ENCODE measurements at regions not wholly inside any gene's neighbourhood (a gene's known extent, or its start where the extent isn't known, plus 50 kb on each side); places are given as distances from the start of the nearest gene placed in this dataset.
"Not testable (repeated sequence)": the region's sequence is repeated elsewhere in the genome, so short reads cannot be mapped to it uniquely, and the experiment has no call there.

DNA sequence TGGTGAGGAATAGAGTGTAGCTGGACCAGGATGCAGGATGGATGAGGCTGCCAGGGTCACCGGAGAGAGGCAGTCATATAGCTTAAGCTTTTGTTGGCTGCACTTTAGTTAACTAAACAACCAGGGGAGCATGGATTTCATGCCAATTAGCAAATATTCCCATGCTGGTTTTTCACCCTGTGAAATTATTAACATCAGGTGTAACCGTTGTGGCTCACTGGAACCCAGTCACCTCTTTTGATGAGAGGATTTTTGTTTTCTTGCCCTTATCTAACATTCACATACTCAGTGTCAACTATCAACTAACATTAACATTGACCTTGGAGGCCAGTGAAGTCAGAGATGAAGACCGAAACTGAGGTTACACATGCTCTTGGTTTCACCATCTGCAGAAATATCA, 97.2 kb upstream of the BASP1 start:
- Histone ChIP-seq H3K27ac (ENCODE audit: insufficient read depth, low read depth, low read length, poor library complexity, severe bottlenecking) (no peak overlapping the region), H3K9me3 (ENCODE audit: control insufficient read depth, low read length) (no peaks in the 10 kb centered on the region), H3K4me1 (ENCODE audit: control insufficient read depth, insufficient read depth, low read length) (no peaks in the 10 kb centered on the region), H3K27me3 (ENCODE audit: control insufficient read depth, insufficient read depth, low read length, poor library complexity, severe bottlenecking) (no peaks in the 10 kb centered on the region), H3K4me3 (ENCODE audit: insufficient read depth, low read depth, low read length) (no peak overlapping the region), H3K36me3 (ENCODE audit: control insufficient read depth, insufficient read depth, low read length) (no peaks in the 10 kb centered on the region)
- WGBS, 2 experiments: 92 to 98% methylated on average over 3 of the region's 3 CpGs

DNA sequence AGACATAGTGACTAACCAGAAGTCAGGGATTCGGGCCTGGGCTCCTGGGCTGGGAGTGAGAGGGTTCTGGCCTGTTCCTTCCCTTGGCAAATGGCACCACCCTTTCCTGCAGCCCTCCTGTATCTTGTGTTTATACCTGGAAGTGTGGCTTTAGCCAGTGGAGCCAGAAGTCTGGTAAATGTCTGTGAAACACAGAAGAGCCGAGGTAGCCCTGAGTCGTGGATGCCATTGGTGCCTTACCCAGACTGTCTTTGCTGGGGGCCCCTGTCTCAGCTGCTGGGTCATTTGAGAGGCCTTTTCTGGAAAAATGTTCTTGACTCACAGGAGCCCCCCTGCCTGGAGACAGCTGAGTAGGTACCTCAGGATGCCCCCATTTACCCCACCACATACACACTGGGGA, 95.7 kb upstream of the BASP1 start:
- H3K27me3 ChIP-seq (ENCODE audit: control insufficient read depth, insufficient read depth, low read length, poor library complexity, severe bottlenecking): no peaks in the 10 kb centered on the region
- H3K9me3 ChIP-seq (ENCODE audit: control insufficient read depth, low read length): no peaks in the 10 kb centered on the region
- H3K27ac ChIP-seq (ENCODE audit: insufficient read depth, low read depth, low read length, poor library complexity, severe bottlenecking): no peak overlapping the region
- no peaks in the 10 kb centered on the region for H3K4me1 ChIP-seq (ENCODE audit: control insufficient read depth, insufficient read depth, low read length)
- 90 to 92% methylated on average over 3 of the region's 3 CpGs for WGBS, 2 experiments
- H3K4me3 ChIP-seq (ENCODE audit: insufficient read depth, low read depth, low read length): no peak overlapping the region
- no peaks in the 10 kb centered on the region for H3K36me3 ChIP-seq (ENCODE audit: control insufficient read depth, insufficient read depth, low read length)

DNA sequence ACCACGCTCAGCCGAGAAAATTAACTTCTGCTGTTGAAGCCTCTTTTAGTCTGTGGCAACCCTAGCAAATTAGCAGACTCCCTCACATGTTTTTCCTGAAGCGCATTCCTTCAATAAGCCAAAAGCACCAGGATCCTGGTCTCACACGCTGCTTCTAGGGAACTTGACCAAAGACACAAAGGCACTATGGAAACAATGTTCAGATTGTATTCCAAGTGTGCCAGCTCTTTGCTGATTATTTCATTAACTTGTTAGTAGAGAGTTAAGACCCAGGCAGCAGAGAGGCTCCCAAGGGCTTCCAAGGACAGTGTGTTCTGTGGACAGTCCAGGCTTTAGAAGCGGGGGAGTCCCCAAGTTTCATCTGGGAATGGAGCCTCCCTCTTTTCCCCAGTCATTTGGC, 94.4 kb upstream of the BASP1 start:
- no peaks in the 10 kb centered on the region for H3K9me3 ChIP-seq (ENCODE audit: control insufficient read depth, low read length)
- H3K4me1 ChIP-seq (ENCODE audit: control insufficient read depth, insufficient read depth, low read length): no peaks in the 10 kb centered on the region
- H3K27ac ChIP-seq (ENCODE audit: insufficient read depth, low read depth, low read length, poor library complexity, severe bottlenecking): no peak overlapping the region
- no peaks in the 10 kb centered on the region for H3K36me3 ChIP-seq (ENCODE audit: control insufficient read depth, insufficient read depth, low read length)
- no peaks in the 10 kb centered on the region for H3K27me3 ChIP-seq (ENCODE audit: control insufficient read depth, insufficient read depth, low read length, poor library complexity, severe bottlenecking)
- no peak overlapping the region for H3K4me3 ChIP-seq (ENCODE audit: insufficient read depth, low read depth, low read length)
- WGBS, 2 experiments: 91% methylated on average over 5 of the region's 5 CpGs

DNA sequence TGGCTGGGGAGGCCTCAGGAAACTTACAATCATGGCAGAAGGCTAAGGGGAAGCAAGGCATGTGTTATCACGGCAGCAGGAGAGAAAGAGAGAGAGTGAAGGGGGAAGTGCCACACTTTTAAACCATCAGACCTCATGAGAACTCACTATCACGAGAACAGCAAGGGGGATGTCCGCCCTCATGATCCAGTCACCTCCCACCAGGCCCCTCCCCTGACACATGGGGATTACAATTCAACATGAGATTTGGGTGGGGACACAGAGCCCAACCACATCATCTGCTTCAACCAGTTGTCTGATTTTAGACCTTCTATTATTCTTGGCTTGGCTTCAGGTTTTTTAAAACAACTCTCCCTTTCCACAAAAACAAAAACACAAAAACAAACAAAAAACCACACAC, 93.7 kb upstream of the BASP1 start:
- H3K4me1 ChIP-seq (ENCODE audit: control insufficient read depth, insufficient read depth, low read length); H3K36me3 ChIP-seq (ENCODE audit: control insufficient read depth, insufficient read depth, low read length); H3K27me3 ChIP-seq (ENCODE audit: control insufficient read depth, insufficient read depth, low read length, poor library complexity, severe bottlenecking); H3K27ac ChIP-seq (ENCODE audit: insufficient read depth, low read depth, low read length, poor library complexity, severe bottlenecking); H3K4me3 ChIP-seq (ENCODE audit: insufficient read depth, low read depth, low read length); H3K9me3 ChIP-seq (ENCODE audit: control insufficient read depth, low read length): not testable (repeated sequence)
- 80 to 87% methylated on average over 3 of the region's 3 CpGs for WGBS, 2 experiments

DNA sequence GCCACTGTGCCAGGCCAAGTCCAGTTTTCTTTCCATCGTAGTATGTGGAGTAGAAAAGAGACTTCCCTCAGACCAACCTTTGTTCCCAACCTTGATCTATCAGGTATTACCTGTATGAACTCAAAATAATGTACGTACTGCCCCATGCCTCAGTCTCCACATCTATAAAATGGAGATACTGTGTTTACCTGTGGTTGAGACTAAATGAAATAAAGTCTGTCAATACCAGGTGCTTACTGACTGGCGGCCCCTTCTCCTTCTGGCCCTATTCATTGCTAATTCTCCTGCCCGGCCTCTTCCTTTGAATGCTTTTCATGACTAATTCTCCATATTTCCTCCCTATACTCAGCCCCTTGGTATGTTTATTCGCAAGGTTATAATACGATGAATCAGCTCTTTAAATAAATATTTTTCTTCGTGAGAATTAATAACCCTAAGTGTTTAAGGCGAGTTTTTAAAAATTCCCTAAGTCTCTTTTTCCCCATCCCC, 89.6 kb upstream of the BASP1 start:
- Histone ChIP-seq H3K4me3 (ENCODE audit: insufficient read depth, low read depth, low read length) (no peak overlapping the region), H3K9me3 (ENCODE audit: control insufficient read depth, low read length) (no peaks in the 10 kb centered on the region), H3K27ac (ENCODE audit: insufficient read depth, low read depth, low read length, poor library complexity, severe bottlenecking) (no peak overlapping the region), H3K36me3 (ENCODE audit: control insufficient read depth, insufficient read depth, low read length) (no peaks in the 10 kb centered on the region), H3K27me3 (ENCODE audit: control insufficient read depth, insufficient read depth, low read length, poor library complexity, severe bottlenecking) (no peaks in the 10 kb centered on the region), H3K4me1 (ENCODE audit: control insufficient read depth, insufficient read depth, low read length) (no peaks in the 10 kb centered on the region)
- WGBS, 2 experiments: 93 to 94% methylated on average over 7 to 8 of the region's 8 CpGs

DNA sequence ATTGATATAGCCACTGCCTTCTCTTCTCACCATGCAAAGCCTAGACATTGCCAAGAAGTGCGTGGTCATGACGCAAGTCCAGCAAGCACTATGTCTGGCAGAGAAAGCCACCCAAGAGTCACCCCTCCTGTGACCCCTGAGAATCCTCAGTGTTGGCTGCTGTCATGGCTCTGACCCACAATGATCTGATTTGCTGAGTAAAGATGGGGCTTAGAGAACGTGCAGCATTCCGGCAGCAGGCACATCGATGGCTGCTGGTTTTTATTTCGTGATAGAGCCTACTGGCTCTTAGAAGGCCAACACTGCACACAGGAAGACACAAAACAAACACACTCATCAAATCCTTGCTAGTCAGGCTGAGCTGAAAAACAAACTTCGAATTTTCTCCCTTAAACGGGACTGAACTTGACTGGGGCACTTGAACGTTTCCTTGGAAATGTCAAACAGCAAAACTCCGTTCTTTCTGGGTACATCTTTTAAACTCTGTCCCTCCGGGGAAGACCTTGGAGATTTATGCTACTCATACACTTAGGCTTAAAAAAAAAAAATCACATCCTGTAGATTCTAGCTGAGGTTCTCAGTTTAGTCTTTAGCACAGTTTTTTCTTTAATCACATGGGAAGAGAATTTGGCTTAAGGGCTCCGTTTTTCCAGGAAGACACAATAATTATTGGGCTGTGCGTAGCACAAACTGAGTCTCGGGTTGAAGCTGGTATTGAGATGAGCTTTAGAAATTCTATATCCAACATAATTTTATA, 88.2 kb upstream of the BASP1 start:
- Histone ChIP-seq H3K9me3 (ENCODE audit: control insufficient read depth, low read length) (no peaks in the 10 kb centered on the region), H3K4me3 (ENCODE audit: insufficient read depth, low read depth, low read length) (no peak overlapping the region), H3K4me1 (ENCODE audit: control insufficient read depth, insufficient read depth, low read length) (no peaks in the 10 kb centered on the region), H3K27me3 (ENCODE audit: control insufficient read depth, insufficient read depth, low read length, poor library complexity, severe bottlenecking) (no peaks in the 10 kb centered on the region), H3K36me3 (ENCODE audit: control insufficient read depth, insufficient read depth, low read length) (no peaks in the 10 kb centered on the region), H3K27ac (ENCODE audit: insufficient read depth, low read depth, low read length, poor library complexity, severe bottlenecking) (no peak overlapping the region)
- 91 to 94% methylated on average over 13 to 14 of the region's 14 CpGs for WGBS, 2 experiments

DNA sequence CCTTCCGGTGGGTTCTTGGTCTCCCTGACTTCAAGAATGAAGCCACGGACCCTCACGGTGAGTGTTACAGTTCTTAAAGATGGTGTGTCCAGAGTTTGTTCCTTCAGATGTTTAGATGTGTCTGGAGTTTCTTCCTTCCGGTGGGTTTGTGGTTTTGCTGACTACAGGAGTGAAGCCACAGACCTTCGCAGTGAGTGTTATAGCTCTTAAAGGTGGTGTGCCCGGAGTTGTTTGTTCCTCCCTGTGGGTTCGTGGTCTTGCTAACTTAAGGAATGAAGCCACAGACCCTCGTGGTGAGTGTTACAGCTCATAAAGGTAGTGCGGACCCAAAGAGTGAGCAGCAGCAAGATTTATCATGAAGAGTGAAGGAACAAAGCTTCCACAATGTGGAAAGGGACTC, 87.1 kb upstream of the BASP1 start:
- H3K4me1 ChIP-seq (ENCODE audit: control insufficient read depth, insufficient read depth, low read length); H3K36me3 ChIP-seq (ENCODE audit: control insufficient read depth, insufficient read depth, low read length); H3K27me3 ChIP-seq (ENCODE audit: control insufficient read depth, insufficient read depth, low read length, poor library complexity, severe bottlenecking); H3K27ac ChIP-seq (ENCODE audit: insufficient read depth, low read depth, low read length, poor library complexity, severe bottlenecking); H3K4me3 ChIP-seq (ENCODE audit: insufficient read depth, low read depth, low read length); H3K9me3 ChIP-seq (ENCODE audit: control insufficient read depth, low read length): not testable (repeated sequence)
- WGBS, 2 experiments: 83% methylated on average over 9 of the region's 9 CpGs

DNA sequence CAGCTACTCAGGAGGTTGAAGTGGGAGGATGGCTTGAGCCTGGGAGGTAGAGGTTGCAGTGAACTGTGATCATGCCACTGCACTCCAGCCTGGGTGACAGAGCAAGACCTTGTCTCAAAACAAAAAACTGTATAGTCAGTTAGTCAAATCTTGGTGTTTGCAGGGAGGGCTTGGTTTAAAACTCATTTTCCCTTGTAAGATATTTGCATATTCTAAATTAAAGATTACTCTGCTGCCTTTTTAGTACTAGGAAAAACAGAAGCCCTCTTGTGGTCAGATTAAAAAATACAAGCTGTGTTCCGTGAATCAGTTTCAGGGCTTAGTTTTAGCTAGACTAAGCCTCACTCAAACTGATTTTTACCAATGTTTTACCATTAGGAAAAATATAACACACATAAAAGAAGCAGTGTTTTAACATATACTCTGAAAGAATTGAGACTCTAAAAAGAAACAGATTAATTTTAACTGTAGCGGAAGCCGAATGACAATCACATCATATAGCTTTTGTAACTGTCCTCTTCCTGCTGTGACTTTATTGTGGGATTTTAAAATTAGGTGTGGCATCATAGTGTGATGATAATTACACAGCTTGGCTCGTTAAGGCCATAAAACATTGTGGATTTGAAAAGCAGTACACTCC, 84.9 kb upstream of the BASP1 start:
- no peak overlapping the region for H3K4me3 ChIP-seq (ENCODE audit: insufficient read depth, low read depth, low read length)
- H3K36me3 ChIP-seq (ENCODE audit: control insufficient read depth, insufficient read depth, low read length): no peaks in the 10 kb centered on the region
- H3K9me3 ChIP-seq (ENCODE audit: control insufficient read depth, low read length): no peaks in the 10 kb centered on the region
- WGBS, 2 experiments: 30 to 32% methylated on average over 4 of the region's 4 CpGs
- no peaks in the 10 kb centered on the region for H3K4me1 ChIP-seq (ENCODE audit: control insufficient read depth, insufficient read depth, low read length)
- no peaks in the 10 kb centered on the region for H3K27me3 ChIP-seq (ENCODE audit: control insufficient read depth, insufficient read depth, low read length, poor library complexity, severe bottlenecking)
- H3K27ac ChIP-seq (ENCODE audit: insufficient read depth, low read depth, low read length, poor library complexity, severe bottlenecking): no peak overlapping the region

DNA sequence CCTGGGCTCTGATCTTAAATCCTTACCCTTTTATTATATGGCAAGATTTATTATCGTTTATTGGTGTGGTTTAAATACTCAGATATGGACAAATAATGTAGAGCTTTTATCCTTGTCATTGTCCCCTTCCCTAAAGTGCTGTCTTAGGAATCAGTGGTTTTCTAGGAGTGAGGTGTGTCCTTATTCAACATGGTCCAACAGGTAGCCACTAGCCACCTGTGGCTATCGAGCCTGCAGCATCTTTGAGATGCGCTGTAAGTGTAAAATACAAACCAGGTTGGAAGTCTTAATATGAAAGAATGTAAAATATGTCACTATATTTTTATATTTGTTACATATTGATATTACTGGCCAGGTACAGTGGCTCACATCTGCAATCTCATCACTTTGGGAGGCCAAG, 82.4 kb upstream of the BASP1 start:
- Histone ChIP-seq H3K27me3 (ENCODE audit: control insufficient read depth, insufficient read depth, low read length, poor library complexity, severe bottlenecking) (no peaks in the 10 kb centered on the region), H3K36me3 (ENCODE audit: control insufficient read depth, insufficient read depth, low read length) (no peaks in the 10 kb centered on the region), H3K4me1 (ENCODE audit: control insufficient read depth, insufficient read depth, low read length) (no peaks in the 10 kb centered on the region), H3K27ac (ENCODE audit: insufficient read depth, low read depth, low read length, poor library complexity, severe bottlenecking) (no peak overlapping the region), H3K4me3 (ENCODE audit: insufficient read depth, low read depth, low read length) (no peak overlapping the region), H3K9me3 (ENCODE audit: control insufficient read depth, low read length) (no peaks in the 10 kb centered on the region)
- WGBS, 2 experiments: 98 to 100% methylated on average over 2 to 3 of the region's 3 CpGs

DNA sequence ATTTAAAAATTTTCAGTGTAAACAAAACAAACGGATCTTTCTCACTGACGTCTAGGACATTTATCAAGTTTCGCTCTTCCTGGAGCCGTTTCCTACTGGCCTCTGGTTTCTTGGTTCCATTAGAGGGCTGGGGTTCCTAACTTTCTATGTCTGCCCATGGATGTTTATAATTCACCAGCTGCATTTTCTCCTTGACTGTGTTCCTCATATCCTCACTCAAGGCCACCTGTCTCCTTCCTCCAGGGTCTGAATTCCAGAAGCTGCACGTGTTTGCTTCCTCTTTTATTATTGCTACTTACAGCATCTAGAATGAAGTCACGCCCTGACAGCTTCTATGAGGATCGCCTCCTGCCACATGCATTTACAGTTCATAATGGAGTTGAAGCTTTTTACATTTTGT, 74.1 kb upstream of the BASP1 start:
- WGBS, 2 experiments: 92% methylated on average over 7 of the region's 7 CpGs
- H3K36me3 ChIP-seq (ENCODE audit: control insufficient read depth, insufficient read depth, low read length): no peaks in the 10 kb centered on the region
- no peaks in the 10 kb centered on the region for H3K4me1 ChIP-seq (ENCODE audit: control insufficient read depth, insufficient read depth, low read length)
- H3K4me3 ChIP-seq (ENCODE audit: insufficient read depth, low read depth, low read length): no peak overlapping the region
- no peaks in the 10 kb centered on the region for H3K27me3 ChIP-seq (ENCODE audit: control insufficient read depth, insufficient read depth, low read length, poor library complexity, severe bottlenecking)
- no peaks in the 10 kb centered on the region for H3K9me3 ChIP-seq (ENCODE audit: control insufficient read depth, low read length)
- no peak overlapping the region for H3K27ac ChIP-seq (ENCODE audit: insufficient read depth, low read depth, low read length, poor library complexity, severe bottlenecking)

All from ectodermal cell (in vitro differentiated cells).